ENCODE measurements at regions not wholly inside any gene's neighbourhood (a gene's known extent, or its start where the extent isn't known, plus 50 kb on each side); places are given as distances from the start of the nearest gene placed in this dataset.

DNA sequence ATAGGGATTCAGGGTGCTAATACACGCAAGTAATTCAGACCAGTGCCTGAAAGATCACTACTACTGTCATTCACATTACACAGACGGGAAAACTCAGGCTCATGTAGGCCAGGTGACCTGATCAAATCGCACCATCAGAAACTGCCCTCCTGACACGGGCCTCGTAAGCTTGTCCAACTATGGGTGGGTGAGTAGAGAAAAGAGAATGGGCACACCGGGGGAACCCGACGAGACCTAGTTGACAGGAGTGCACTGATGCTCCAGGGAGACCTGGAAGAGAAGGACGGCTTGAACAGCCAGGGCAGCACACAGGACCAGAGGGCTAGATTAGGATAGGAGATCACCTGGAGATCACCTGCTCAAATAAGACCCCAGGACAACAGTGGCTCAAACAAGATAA, 166.9 kb upstream of the DIO3 start:
- no peak for DNase-seq
- no peaks in the 10 kb centered on the region for H3K79me2 ChIP-seq (ENCODE audit: insufficient read depth, low read length)
- no peak overlapping the region for H3K9ac ChIP-seq (ENCODE audit: insufficient read depth, low read length, poor library complexity, severe bottlenecking)
- H3K4me1 Mint-ChIP-seq: no peaks in the 10 kb centered on the region
- H3K4me3 ChIP-seq (replicated peaks in 1 of 3; ENCODE audit: low read depth in 2 of 3, low read length in 3 of 3): no peak overlapping the region
- peaks cover 2% of the 10 kb centered on the region in 2 donors for H3K27me3 ChIP-seq (ENCODE audit: control insufficient read depth in 2 of 2, insufficient read depth in 2 of 2, low read length in 2 of 2)
- no peaks in the 10 kb centered on the region for H3K36me3 Mint-ChIP-seq
- H2AFZ ChIP-seq (ENCODE audit: insufficient read depth, low read depth, low read length, poor library complexity, severe bottlenecking): no peak overlapping the region
- peaks cover 0 to 6% (median 3%) of the 10 kb centered on the region in 7 donors for H3K9me3 Mint-ChIP-seq
- H3K27ac ChIP-seq (ENCODE audit: low read depth in 1 of 2, low read length in 2 of 2): no peak overlapping the region
- TF ChIP-seq, protein P1, sequence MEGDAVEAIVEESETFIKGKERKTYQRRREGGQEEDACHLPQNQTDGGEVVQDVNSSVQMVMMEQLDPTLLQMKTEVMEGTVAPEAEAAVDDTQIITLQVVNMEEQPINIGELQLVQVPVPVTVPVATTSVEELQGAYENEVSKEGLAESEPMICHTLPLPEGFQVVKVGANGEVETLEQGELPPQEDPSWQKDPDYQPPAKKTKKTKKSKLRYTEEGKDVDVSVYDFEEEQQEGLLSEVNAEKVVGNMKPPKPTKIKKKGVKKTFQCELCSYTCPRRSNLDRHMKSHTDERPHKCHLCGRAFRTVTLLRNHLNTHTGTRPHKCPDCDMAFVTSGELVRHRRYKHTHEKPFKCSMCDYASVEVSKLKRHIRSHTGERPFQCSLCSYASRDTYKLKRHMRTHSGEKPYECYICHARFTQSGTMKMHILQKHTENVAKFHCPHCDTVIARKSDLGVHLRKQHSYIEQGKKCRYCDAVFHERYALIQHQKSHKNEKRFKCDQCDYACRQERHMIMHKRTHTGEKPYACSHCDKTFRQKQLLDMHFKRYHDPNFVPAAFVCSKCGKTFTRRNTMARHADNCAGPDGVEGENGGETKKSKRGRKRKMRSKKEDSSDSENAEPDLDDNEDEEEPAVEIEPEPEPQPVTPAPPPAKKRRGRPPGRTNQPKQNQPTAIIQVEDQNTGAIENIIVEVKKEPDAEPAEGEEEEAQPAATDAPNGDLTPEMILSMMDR (IDR thresholded peaks at IDR 0.05): no peak
- no peak overlapping the region for H3K4me3 Mint-ChIP-seq
- H3K4me2 ChIP-seq (replicated peaks; ENCODE audit: extremely low read depth, low read length, poor library complexity, severe bottlenecking): no peak overlapping the region
- H4K20me1 ChIP-seq (ENCODE audit: insufficient read depth, low read length): no peaks in the 10 kb centered on the region
- H3K4me1 ChIP-seq (ENCODE audit: control insufficient read depth in 1 of 2, insufficient read depth in 2 of 2, low read length in 2 of 2): no peaks in the 10 kb centered on the region
- WGBS (ENCODE audit: insufficient coverage): 96% methylated on average over 6 of the region's 9 CpGs
- H3K27me3 Mint-ChIP-seq (ENCODE audit: low read depth in 3 of 3): peaks cover 0 to 4% (median 3%) of the 10 kb centered on the region in 3 donors
- H3K27ac Mint-ChIP-seq: no peak overlapping the region
- intact Hi-C loops (cut with micrococcal nuclease): no loop called here
- no peaks in the 10 kb centered on the region for H3K36me3 ChIP-seq (replicated peaks in 1 of 2; ENCODE audit: control insufficient read depth in 1 of 2, insufficient read depth in 2 of 2, low read length in 2 of 2)
- H3K9me3 ChIP-seq (replicated peaks in 1 of 2; ENCODE audit: control insufficient read depth in 1 of 2, insufficient read depth in 1 of 2, low read length in 2 of 2): no peaks in the 10 kb centered on the region

DNA sequence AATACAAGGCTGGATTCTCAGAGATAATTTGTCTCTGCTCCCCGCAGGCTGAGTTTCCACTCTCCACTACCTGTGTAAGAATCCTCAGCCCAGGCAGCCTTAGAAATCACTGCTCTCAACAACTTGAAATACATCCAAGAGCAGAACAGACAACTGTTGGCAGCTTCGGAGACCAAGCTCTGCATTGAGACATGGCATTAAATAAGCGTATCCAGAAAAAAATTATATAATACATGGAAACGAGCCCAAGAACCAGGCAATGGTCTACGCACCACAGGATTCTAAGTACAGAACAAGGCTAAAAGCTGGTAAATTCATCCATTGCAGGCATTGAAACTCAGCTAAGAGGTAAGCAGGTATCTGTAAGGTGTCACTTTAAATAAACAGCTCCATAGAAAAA, 165.5 kb upstream of the DIO3 start:
- Mint-ChIP-seq H3K4me1 (no peaks in the 10 kb centered on the region), H3K27ac (no peak overlapping the region), H3K4me3 (no peak overlapping the region), H3K9me3 (peaks cover 0 to 9% (median 3%) of the 10 kb centered on the region in 7 donors), H3K36me3 (no peaks in the 10 kb centered on the region), H3K27me3 (ENCODE audit: low read depth in 3 of 3) (peaks cover 7 to 14% (median 10%) of the 10 kb centered on the region in 3 donors)
- Histone ChIP-seq H3K4me1 (ENCODE audit: control insufficient read depth in 1 of 2, insufficient read depth in 2 of 2, low read length in 2 of 2) (no peaks in the 10 kb centered on the region), H3K79me2 (ENCODE audit: insufficient read depth, low read length) (no peaks in the 10 kb centered on the region), H4K20me1 (ENCODE audit: insufficient read depth, low read length) (no peaks in the 10 kb centered on the region), H3K36me3 (replicated peaks in 1 of 2; ENCODE audit: control insufficient read depth in 1 of 2, insufficient read depth in 2 of 2, low read length in 2 of 2) (no peaks in the 10 kb centered on the region), H3K27ac (ENCODE audit: low read depth in 1 of 2, low read length in 2 of 2) (no peak overlapping the region), H3K27me3 (ENCODE audit: control insufficient read depth in 2 of 2, insufficient read depth in 2 of 2, low read length in 2 of 2) (peaks cover 2 to 6% of the 10 kb centered on the region in 2 donors), H3K4me2 (replicated peaks; ENCODE audit: extremely low read depth, low read length, poor library complexity, severe bottlenecking) (no peak overlapping the region), H3K4me3 (replicated peaks in 1 of 3; ENCODE audit: low read depth in 2 of 3, low read length in 3 of 3) (no peak overlapping the region), H2AFZ (ENCODE audit: insufficient read depth, low read depth, low read length, poor library complexity, severe bottlenecking) (no peak overlapping the region), H3K9me3 (replicated peaks in 1 of 2; ENCODE audit: control insufficient read depth in 1 of 2, insufficient read depth in 1 of 2, low read length in 2 of 2) (no peaks in the 10 kb centered on the region), H3K9ac (ENCODE audit: insufficient read depth, low read length, poor library complexity, severe bottlenecking) (no peak overlapping the region)
- intact Hi-C loops (cut with micrococcal nuclease): no loop called here
- WGBS (ENCODE audit: insufficient coverage): 90% methylated on average over 3 of the region's 5 CpGs
- TF ChIP-seq, protein P1 (IDR thresholded peaks at IDR 0.05): no peak
- DNase-seq: no peak

Measured in CD14-positive monocyte (primary cell).